Heart left ventricle (tissue), 13 donors: ENCODE measurements at regions not wholly inside any gene's neighbourhood (a gene's known extent, or its start where the extent isn't known, plus 50 kb on each side); places are given as distances from the start of the nearest gene placed in this dataset.

ENCODE experiments used
- POLR2A ChIP-seq, 2 donors: fragments of 450-650 bp; IDR thresholded peaks; one replicate each; pipeline ENCODE4 v1.6.1; 2017; ENCODE audit warnings: antibody characterized with exemption in 2 of 2, mild to moderate bottlenecking in 2 of 2, moderate library complexity in 2 of 2
- TF ChIP-seq, protein P1 (sequence below), 12 donors: fragments of 200-600 bp; sonication (generic) in 4 of 12; IDR thresholded peaks; one replicate each; pipeline versions ENCODE4 v1.5.0 to v1.8.0; 2018 to 2022; ENCODE audit warnings: antibody characterized with exemption in 12 of 12, mild to moderate bottlenecking in 5 of 12
- donor health status: ischemic (EF 13 %, LVEDD 7.1; RV severe dilation, severe dysfunction).
- donor health status: DM: no; HTN: yes; CAD: no.
- donor health status: DM: no; HTN: no; CAD: no.
- donor health status: ischemic (EF 25% LVEDD 6.9; RV normal size, moderate dysfunction).
- donor health status: ischemic (EF 25% LVEDD 5.7; RV mildly dilated, moderate dysfunction).
- donor health status: ischemic (EF 35%, LVEDD 5.7; RV mildly dilated, moderate dysfunction).
- donor health status: nonischemic (EF 11% LVEDD 7.7; RV severe dilation, severe dysfunction).
- donor health status: DM: yes; HTN: yes; CAD: no.
- donor health status: PGD.
- donor health status: ischemic (EF 29% LVEDD 5.4; RV normal size, mild dysfunction).
- donor health status: nonischemic (EF 23%, LVEDD 6.1; RV moderate dilation, normal function).

DNA sequence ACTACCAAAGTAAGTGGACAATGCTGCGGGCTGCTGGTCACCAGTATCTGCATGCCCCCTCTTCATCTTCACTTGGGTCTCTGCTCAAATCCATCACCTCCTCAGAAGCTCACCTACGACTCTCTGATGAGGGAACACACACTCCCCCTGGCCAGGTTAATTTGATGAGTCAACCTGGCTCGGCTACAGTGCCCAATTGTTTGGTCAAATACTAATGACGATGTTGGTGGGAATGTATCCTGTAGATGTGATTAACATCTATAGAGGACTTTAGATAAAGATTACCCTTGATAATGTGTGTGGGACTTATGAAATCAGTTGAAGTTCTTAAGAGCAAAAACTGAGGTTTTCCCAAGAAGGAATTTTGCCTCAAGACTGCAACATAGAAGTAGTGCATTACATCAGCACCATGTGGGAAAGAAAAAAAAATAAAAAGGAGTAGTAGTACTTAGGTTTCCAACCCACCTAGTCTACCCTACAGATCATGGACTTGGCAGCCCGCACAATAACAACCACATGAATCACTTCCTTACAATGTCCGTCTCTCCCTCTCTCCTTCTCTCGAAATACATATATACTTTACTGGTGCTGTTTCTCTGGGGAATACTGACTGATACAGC is 467.3 kb downstream of the DNAH5 start:
- TF ChIP-seq, protein P1, sequence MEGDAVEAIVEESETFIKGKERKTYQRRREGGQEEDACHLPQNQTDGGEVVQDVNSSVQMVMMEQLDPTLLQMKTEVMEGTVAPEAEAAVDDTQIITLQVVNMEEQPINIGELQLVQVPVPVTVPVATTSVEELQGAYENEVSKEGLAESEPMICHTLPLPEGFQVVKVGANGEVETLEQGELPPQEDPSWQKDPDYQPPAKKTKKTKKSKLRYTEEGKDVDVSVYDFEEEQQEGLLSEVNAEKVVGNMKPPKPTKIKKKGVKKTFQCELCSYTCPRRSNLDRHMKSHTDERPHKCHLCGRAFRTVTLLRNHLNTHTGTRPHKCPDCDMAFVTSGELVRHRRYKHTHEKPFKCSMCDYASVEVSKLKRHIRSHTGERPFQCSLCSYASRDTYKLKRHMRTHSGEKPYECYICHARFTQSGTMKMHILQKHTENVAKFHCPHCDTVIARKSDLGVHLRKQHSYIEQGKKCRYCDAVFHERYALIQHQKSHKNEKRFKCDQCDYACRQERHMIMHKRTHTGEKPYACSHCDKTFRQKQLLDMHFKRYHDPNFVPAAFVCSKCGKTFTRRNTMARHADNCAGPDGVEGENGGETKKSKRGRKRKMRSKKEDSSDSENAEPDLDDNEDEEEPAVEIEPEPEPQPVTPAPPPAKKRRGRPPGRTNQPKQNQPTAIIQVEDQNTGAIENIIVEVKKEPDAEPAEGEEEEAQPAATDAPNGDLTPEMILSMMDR (IDR thresholded peaks at IDR 0.05): no peak
- TF ChIP-seq POLR2A (IDR thresholded peaks at IDR 0.05): no peak
